Upper lobe of left lung (tissue), 6 donors: ENCODE measurements at regions not wholly inside any gene's neighbourhood (a gene's known extent, or its start where the extent isn't known, plus 50 kb on each side); places are given as distances from the start of the nearest gene placed in this dataset.

Experiments
- ATAC-seq, 2 donors: fragments of 200-7000 bp; cut with Tn5 transposase; one replicate each; pipeline ENCODE4 v1.9.1; 2022; ENCODE audit warnings: mild to moderate bottlenecking in 2 of 2, moderate library complexity in 2 of 2; ENCODE audit not compliant: low FRiP score in 2 of 2
- DNase-seq, 2 donors: peaks; one replicate each; pipeline ENCODE4 v3.0.0-alpha.2; 2019 to 2020
- H3K27ac ChIP-seq, 4 donors: fragments of 200-600 bp; sonication (generic); one replicate each; pipeline ENCODE4 v1.5.1; 2016 to 2019
- H3K27me3 ChIP-seq, 4 donors: fragments of 200-600 bp; sonication (generic); one replicate each; pipeline ENCODE4 v1.5.1; 2017 to 2019
- H3K36me3 ChIP-seq, 4 donors: fragments of 200-600 bp; sonication (generic); one replicate each; pipeline ENCODE4 v1.5.1; 2016 to 2019
- H3K4me1 ChIP-seq, 4 donors: fragments of 200-600 bp; sonication (generic); one replicate each; pipeline ENCODE4 v1.5.1; 2018 to 2019
- H3K4me3 ChIP-seq, 4 donors: fragments of 200-600 bp; sonication (generic); one replicate each; pipeline ENCODE4 v1.5.1; 2017 to 2019; ENCODE audit warnings: mild to moderate bottlenecking in 2 of 4, moderate library complexity in 1 of 4
- H3K9me3 ChIP-seq, 4 donors: fragments of 200-600 bp; sonication (generic); one replicate each; pipeline ENCODE4 v1.5.1; 2018 to 2019
- EP300 ChIP-seq, 4 donors: sonication (generic); formaldehyde crosslinking; IDR thresholded peaks; one replicate each; pipeline ENCODE4 v1.5.1; 2017; ENCODE audit warnings: antibody characterized with exemption in 4 of 4, control low read depth in 2 of 4
- POLR2A ChIP-seq, 4 donors: fragments of 450-650 bp; IDR thresholded peaks; one replicate each; pipeline ENCODE4 v1.5.1; 2016 to 2017; ENCODE audit warnings: antibody characterized with exemption in 4 of 4, mild to moderate bottlenecking in 2 of 4
- POLR2AphosphoS5 ChIP-seq, 2 donors: sonication (generic); formaldehyde crosslinking; IDR thresholded peaks; one replicate each; pipeline ENCODE4 v1.5.1; 2017; ENCODE audit warnings: antibody characterized with exemption in 2 of 2
- WGBS, 2 donors: methylation state at CpG; one replicate each; pipeline ENCODE4 v1.1.5; 2017 to 2018; 5-methylcytosine and 5-hydroxymethylcytosine counted together
- TF ChIP-seq, protein P1 (sequence below), 6 experiments: fragments of 450-650 bp in 4 of 6; fragments of 200-600 bp in 2 of 6; sonication (generic) in 2 of 6; IDR thresholded peaks; one replicate each; pipeline ENCODE4 v1.5.1; 2016 to 2019; ENCODE audit warnings: antibody characterized with exemption in 6 of 6
- donor health status: DM: no; HTN: no; CAD: no; lungs with moderate emphysema.
- donor health status: DM: no; HTN: yes; CAD: no; lungs with severe emphysema.

DNA sequence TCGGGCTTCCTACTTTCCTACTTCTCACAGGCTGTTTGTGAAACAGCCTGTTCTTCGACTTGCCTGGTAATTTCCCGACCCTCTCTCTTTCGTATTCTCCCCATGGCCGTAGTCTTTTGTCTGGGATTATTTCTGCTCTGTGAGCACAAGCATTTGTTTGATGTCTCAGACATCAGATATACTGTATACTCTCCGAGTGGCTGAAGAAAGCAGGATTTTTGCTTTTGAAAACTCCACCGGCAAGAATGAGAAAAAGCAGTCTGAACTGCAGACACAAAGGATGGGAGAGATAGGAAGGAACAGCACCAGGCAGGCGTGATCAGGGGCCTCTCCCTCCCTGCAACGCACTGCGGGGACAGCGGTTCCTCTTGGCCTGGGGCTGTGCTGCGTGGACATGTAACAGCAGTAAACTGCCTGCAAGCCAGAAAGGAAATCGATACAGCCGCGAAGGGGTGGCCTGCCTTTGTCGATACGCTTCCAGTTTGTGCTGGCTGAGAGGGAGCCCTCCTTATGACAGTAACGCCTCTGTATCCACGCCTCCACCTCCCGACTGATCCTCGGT, 313.9 kb upstream of the TLE4 start:
- Histone ChIP-seq H3K9me3 (no peaks in the 10 kb centered on the region), H3K27me3 (peaks cover 0 to 3% (median 1%) of the 10 kb centered on the region in 4 donors), H3K4me1 (peaks cover 0 to 12% (median 2%) of the 10 kb centered on the region in 4 donors), H3K4me3 (no peak overlapping the region), H3K27ac (no peak overlapping the region), H3K36me3 (no peaks in the 10 kb centered on the region)
- no peak for DNase-seq
- WGBS, 2 donors, result 63 to 75% methylated on average over 21 of the region's 21 CpGs
- TF ChIP-seq, protein P1, sequence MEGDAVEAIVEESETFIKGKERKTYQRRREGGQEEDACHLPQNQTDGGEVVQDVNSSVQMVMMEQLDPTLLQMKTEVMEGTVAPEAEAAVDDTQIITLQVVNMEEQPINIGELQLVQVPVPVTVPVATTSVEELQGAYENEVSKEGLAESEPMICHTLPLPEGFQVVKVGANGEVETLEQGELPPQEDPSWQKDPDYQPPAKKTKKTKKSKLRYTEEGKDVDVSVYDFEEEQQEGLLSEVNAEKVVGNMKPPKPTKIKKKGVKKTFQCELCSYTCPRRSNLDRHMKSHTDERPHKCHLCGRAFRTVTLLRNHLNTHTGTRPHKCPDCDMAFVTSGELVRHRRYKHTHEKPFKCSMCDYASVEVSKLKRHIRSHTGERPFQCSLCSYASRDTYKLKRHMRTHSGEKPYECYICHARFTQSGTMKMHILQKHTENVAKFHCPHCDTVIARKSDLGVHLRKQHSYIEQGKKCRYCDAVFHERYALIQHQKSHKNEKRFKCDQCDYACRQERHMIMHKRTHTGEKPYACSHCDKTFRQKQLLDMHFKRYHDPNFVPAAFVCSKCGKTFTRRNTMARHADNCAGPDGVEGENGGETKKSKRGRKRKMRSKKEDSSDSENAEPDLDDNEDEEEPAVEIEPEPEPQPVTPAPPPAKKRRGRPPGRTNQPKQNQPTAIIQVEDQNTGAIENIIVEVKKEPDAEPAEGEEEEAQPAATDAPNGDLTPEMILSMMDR (IDR thresholded peaks at IDR 0.05), result no peak
- no peak for TF ChIP-seq POLR2A (IDR thresholded peaks at IDR 0.05)
- TF ChIP-seq POLR2AphosphoS5 (IDR thresholded peaks at IDR 0.05), result no peak
- no peak for TF ChIP-seq EP300 (IDR thresholded peaks at IDR 0.05)
- ATAC-seq, result no peak

DNA sequence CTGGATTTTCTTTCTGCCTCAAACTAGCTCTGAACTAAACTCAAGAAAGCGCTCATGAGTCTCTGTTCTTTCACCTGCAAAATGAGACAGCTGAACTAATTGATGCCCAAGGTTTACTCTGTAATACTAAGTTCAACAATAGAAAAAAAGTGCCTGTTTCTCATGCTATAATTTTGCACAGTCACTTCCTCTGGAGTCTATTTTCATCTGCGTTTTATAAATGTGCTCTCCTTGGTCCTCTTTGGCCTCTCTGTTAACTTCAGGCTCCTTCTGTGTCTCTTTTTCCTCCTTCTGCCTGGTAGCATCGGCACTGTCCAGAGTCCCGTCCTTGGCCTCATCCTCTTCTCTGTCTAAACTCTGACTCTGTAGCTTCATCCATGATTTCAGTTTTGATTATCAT, 311.9 kb upstream of the TLE4 start:
- ATAC-seq (no peak), DNase-seq (no peak)
- H3K9me3 ChIP-seq, result no peaks in the 10 kb centered on the region
- peaks cover 0 to 12% (median 2%) of the 10 kb centered on the region in 4 donors for H3K4me1 ChIP-seq
- WGBS, 2 donors, result 62 to 67% methylated on average over 4 of the region's 4 CpGs
- no peak overlapping the region for H3K27ac ChIP-seq
- H3K4me3 ChIP-seq, result no peak overlapping the region
- peaks cover 0 to 3% (median 1%) of the 10 kb centered on the region in 4 donors for H3K27me3 ChIP-seq
- TF ChIP-seq, protein P1 (IDR thresholded peaks at IDR 0.05), result no peak
- TF ChIP-seq POLR2AphosphoS5 (IDR thresholded peaks at IDR 0.05) (no peak), EP300 (IDR thresholded peaks at IDR 0.05) (no peak), POLR2A (IDR thresholded peaks at IDR 0.05) (no peak)
- H3K36me3 ChIP-seq, result no peaks in the 10 kb centered on the region

DNA sequence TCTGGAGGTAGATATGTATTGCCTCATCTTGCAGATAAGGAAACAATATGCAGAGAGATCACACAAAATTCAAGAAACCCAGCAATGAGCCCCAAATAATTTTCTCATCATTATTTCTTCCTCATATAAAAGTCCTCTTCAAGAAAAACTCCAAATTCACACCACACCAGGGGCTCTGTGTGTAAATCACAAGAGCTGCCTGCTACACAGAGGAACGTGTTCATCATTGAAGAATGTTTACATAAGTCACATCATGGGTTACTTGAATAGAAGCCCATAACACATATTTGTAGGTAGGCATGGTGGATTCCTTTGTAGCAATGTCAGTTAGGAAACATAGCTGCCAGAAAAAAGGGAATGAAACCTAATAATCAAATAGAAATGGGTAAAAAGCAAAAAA, 308.1 kb upstream of the TLE4 start:
- DNase-seq (no peak), ATAC-seq (no peak)
- no peaks in the 10 kb centered on the region for H3K27me3 ChIP-seq
- H3K9me3 ChIP-seq, result no peaks in the 10 kb centered on the region
- H3K27ac ChIP-seq, result no peak overlapping the region
- H3K4me3 ChIP-seq, result no peak overlapping the region
- TF ChIP-seq, protein P1 (IDR thresholded peaks at IDR 0.05), result no peak
- TF ChIP-seq EP300 (IDR thresholded peaks at IDR 0.05), result no peak
- no peak for TF ChIP-seq POLR2AphosphoS5 (IDR thresholded peaks at IDR 0.05)
- no peak for TF ChIP-seq POLR2A (IDR thresholded peaks at IDR 0.05)
- WGBS, 2 donors, result 33 to 41% methylated on average over 1 of the region's 1 CpG
- no peaks in the 10 kb centered on the region for H3K36me3 ChIP-seq
- no peaks in the 10 kb centered on the region for H3K4me1 ChIP-seq

DNA sequence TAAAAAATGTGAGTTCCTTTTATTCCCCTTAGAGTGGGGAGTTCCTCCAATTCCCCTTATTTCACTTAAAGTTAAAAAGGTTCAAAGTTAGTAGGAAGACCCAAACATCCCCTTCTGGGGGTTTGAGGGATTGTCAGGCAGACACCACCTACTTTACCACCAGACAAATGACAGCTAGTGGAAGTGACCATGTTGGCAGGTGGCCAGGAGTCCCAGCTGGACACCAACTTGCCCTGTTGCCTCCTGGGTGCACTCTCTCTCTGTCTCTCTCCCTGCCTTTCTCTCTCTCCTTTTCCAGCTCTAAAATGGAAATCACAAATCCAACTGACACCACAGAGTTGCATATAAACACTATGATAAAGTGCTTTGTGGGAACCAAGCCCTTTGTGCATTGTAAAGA, 307.7 kb upstream of the TLE4 start:
- no peak for ATAC-seq
- DNase-seq, result no peak
- Histone ChIP-seq H3K4me3 (no peak overlapping the region), H3K27ac (no peak overlapping the region), H3K4me1 (no peaks in the 10 kb centered on the region), H3K27me3 (no peaks in the 10 kb centered on the region), H3K36me3 (no peaks in the 10 kb centered on the region), H3K9me3 (no peaks in the 10 kb centered on the region)
- TF ChIP-seq, protein P1 (IDR thresholded peaks at IDR 0.05), result no peak
- TF ChIP-seq POLR2AphosphoS5 (IDR thresholded peaks at IDR 0.05) (no peak), POLR2A (IDR thresholded peaks at IDR 0.05) (no peak), EP300 (IDR thresholded peaks at IDR 0.05) (no peak)
